ENCODE measurements at regions not wholly inside any gene's neighbourhood (a gene's known extent, or its start where the extent isn't known, plus 50 kb on each side); places are given as distances from the start of the nearest gene placed in this dataset.

DNA sequence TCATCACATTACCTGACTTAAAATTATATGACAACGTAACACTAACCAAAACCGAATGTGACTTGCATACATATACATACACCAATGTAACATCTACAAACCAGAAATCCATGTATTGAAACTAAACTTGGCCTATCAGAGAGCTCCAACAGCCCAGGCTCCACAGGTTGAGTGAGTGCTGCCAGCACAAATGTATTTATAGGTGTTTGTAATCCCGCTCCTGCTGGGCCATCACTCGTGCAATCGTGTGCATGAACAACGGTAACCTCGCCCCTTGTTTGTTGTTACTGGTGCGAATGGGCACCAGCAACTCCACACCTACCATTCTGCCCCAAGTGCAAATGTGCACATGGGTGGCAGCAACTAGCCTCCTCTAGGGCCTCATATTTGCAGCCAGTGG is 165.7 kb upstream of the XIST start:
- no peak for TF ChIP-seq CTCF (conservative IDR thresholded peaks at IDR 0.05; ENCODE audit: low read depth, low read length)
- no peak for TF ChIP-seq MAFK (IDR thresholded peaks at IDR 0.05; ENCODE audit: low read depth, low read length)
- TF ChIP-seq POLR2A (IDR thresholded peaks at IDR 0.05; ENCODE audit: low read depth, low read length), result no peak
- TF ChIP-seq MAZ (IDR thresholded peaks at IDR 0.05; ENCODE audit: borderline replicate concordance, low read depth, low read length), result no peak
- TF ChIP-seq USF2 (IDR thresholded peaks at IDR 0.05; ENCODE audit: low read depth, low read length), result no peak
- no peak for TF ChIP-seq CHD1 (IDR thresholded peaks at IDR 0.05; ENCODE audit: low read depth, low read length)
- TF ChIP-seq SMC3 (IDR thresholded peaks at IDR 0.05; ENCODE audit: low read depth, low read length), result no peak
- TF ChIP-seq RAD21 (IDR thresholded peaks at IDR 0.05; ENCODE audit: low read length), result no peak

Measured in IMR-90 (cell line).